Suprapubic skin (tissue), 4 donors: ENCODE measurements at regions not wholly inside any gene's neighbourhood (a gene's known extent, or its start where the extent isn't known, plus 50 kb on each side); places are given as distances from the start of the nearest gene placed in this dataset.

ENCODE experiments used
- DNase-seq, 2 donors: peaks; one replicate each; pipeline ENCODE4 v3.0.0-alpha.2; 2019; ENCODE audit warnings: low spot score in 2 of 2
- H3K27ac ChIP-seq: fragments of 200-600 bp; sonication (generic); one replicate; pipeline ENCODE4 v1.5.1; 2019
- H3K27me3 ChIP-seq: fragments of 200-600 bp; sonication (generic); one replicate; pipeline ENCODE4 v1.5.1; 2019
- H3K36me3 ChIP-seq: fragments of 200-600 bp; sonication (generic); one replicate; pipeline ENCODE4 v1.5.1; 2019
- H3K4me1 ChIP-seq: fragments of 200-600 bp; sonication (generic); one replicate; pipeline ENCODE4 v1.5.1; 2019
- H3K4me3 ChIP-seq: fragments of 200-600 bp; sonication (generic); one replicate; pipeline ENCODE4 v1.5.1; 2019; ENCODE audit warnings: mild to moderate bottlenecking
- H3K9me3 ChIP-seq: fragments of 200-600 bp; sonication (generic); one replicate; pipeline ENCODE4 v1.5.1; 2019
- CTCF ChIP-seq, 2 donors: fragments of 200-600 bp in 1 of 2; fragments of 450-650 bp in 1 of 2; sonication (generic) in 1 of 2; IDR thresholded peaks; one replicate each; pipeline ENCODE4 v1.5.1; 2016 to 2019; ENCODE audit warnings: antibody characterized with exemption in 2 of 2, mild to moderate bottlenecking in 1 of 2, moderate library complexity in 1 of 2
- EP300 ChIP-seq: sonication (generic); formaldehyde crosslinking; IDR thresholded peaks from one replicate; pipeline ENCODE4 v1.6.1; 2017; ENCODE audit warnings: antibody characterized with exemption
- POLR2A ChIP-seq, 2 donors: fragments of 450-650 bp; IDR thresholded peaks; one replicate each; pipeline ENCODE4 v1.6.1; 2017; ENCODE audit warnings: antibody characterized with exemption in 2 of 2, mild to moderate bottlenecking in 2 of 2, moderate library complexity in 2 of 2
- POLR2AphosphoS5 ChIP-seq, 3 donors: sonication (generic); formaldehyde crosslinking; IDR thresholded peaks; one replicate each; pipeline ENCODE4 v1.6.1; 2017; ENCODE audit warnings: antibody characterized with exemption in 3 of 3
- WGBS: methylation state at CpG from one replicate; pipeline ENCODE4 v1.1.5; 2018; 5-methylcytosine and 5-hydroxymethylcytosine counted together

GRCh38 chr4:34269613-34270012, 1974.7 kb downstream of the ARAP2 start:
- no peak for DNase-seq
- 77% methylated on average over 1 of the region's 1 CpG for WGBS
- H3K27me3 ChIP-seq = no peaks in the 10 kb centered on the region
- H3K4me3 ChIP-seq = no peak overlapping the region
- H3K36me3 ChIP-seq = no peaks in the 10 kb centered on the region
- no peak overlapping the region for H3K27ac ChIP-seq
- TF ChIP-seq CTCF (IDR thresholded peaks at IDR 0.05) (no peak), EP300 (no peak), POLR2AphosphoS5 (IDR thresholded peaks at IDR 0.05) (no peak)
- H3K4me1 ChIP-seq = no peaks in the 10 kb centered on the region
- H3K9me3 ChIP-seq = no peaks in the 10 kb centered on the region

- Histone ChIP-seq H3K9me3 (no peaks in the 10 kb centered on the region), H3K27ac (no peak overlapping the region), H3K4me1 (no peaks in the 10 kb centered on the region), H3K36me3 (no peaks in the 10 kb centered on the region), H3K4me3 (no peak overlapping the region), H3K27me3 (no peaks in the 10 kb centered on the region)
- no peak for DNase-seq
- 76% methylated on average over 5 of the region's 5 CpGs for WGBS
- TF ChIP-seq CTCF (IDR thresholded peaks at IDR 0.05) = no peak
- no peak for TF ChIP-seq POLR2AphosphoS5 (IDR thresholded peaks at IDR 0.05)
- no peak for TF ChIP-seq POLR2A (IDR thresholded peaks at IDR 0.05)
- no peak for TF ChIP-seq EP300
Observed at GRCh38 chr4:34271479-34272355, 1972.6 kb downstream of the ARAP2 start.

- no peaks in the 10 kb centered on the region for H3K4me1 ChIP-seq
- TF ChIP-seq EP300 = no peak
- no peak for TF ChIP-seq POLR2A (IDR thresholded peaks at IDR 0.05)
- no peak for TF ChIP-seq POLR2AphosphoS5 (IDR thresholded peaks at IDR 0.05)
- no peak for TF ChIP-seq CTCF (IDR thresholded peaks at IDR 0.05)
- no peak overlapping the region for H3K4me3 ChIP-seq
- H3K9me3 ChIP-seq = no peaks in the 10 kb centered on the region
- no peaks in the 10 kb centered on the region for H3K36me3 ChIP-seq
- H3K27me3 ChIP-seq = no peaks in the 10 kb centered on the region
- no peak overlapping the region for H3K27ac ChIP-seq
- DNase-seq = no peak
Observed at GRCh38 chr4:34279011-34279410, 1965.3 kb downstream of the ARAP2 start.

GRCh38 chr4:34280131-34280530, 1964.2 kb downstream of the ARAP2 start:
- no peaks in the 10 kb centered on the region for H3K4me1 ChIP-seq
- no peak for TF ChIP-seq POLR2AphosphoS5 (IDR thresholded peaks at IDR 0.05)
- TF ChIP-seq CTCF (IDR thresholded peaks at IDR 0.05) = no peak
- TF ChIP-seq POLR2A (IDR thresholded peaks at IDR 0.05) = no peak
- H3K36me3 ChIP-seq = no peaks in the 10 kb centered on the region
- H3K27ac ChIP-seq = no peak overlapping the region
- no peak overlapping the region for H3K4me3 ChIP-seq
- H3K9me3 ChIP-seq = no peaks in the 10 kb centered on the region
- no peak for DNase-seq
- 45% methylated on average over 2 of the region's 2 CpGs for WGBS
- no peaks in the 10 kb centered on the region for H3K27me3 ChIP-seq

- no peak for DNase-seq
- Histone ChIP-seq H3K9me3 (no peaks in the 10 kb centered on the region), H3K4me3 (no peak overlapping the region), H3K4me1 (no peaks in the 10 kb centered on the region), H3K36me3 (no peaks in the 10 kb centered on the region), H3K27me3 (no peaks in the 10 kb centered on the region), H3K27ac (no peak overlapping the region)
- TF ChIP-seq CTCF (IDR thresholded peaks at IDR 0.05) (no peak), EP300 (no peak), POLR2AphosphoS5 (IDR thresholded peaks at IDR 0.05) (no peak), POLR2A (IDR thresholded peaks at IDR 0.05) (no peak)
- WGBS = 83% methylated on average over 5 of the region's 5 CpGs
Observed at GRCh38 chr4:34281826-34282225, 1962.5 kb downstream of the ARAP2 start.
